Left colon (tissue), 2 donors: ENCODE measurements at regions not wholly inside any gene's neighbourhood (a gene's known extent, or its start where the extent isn't known, plus 50 kb on each side); places are given as distances from the start of the nearest gene placed in this dataset.
"Not testable (repeated sequence)": the region's sequence is repeated elsewhere in the genome, so short reads cannot be mapped to it uniquely, and the experiment has no call there.

Experiments used
- ATAC-seq: fragments of 200-7000 bp; cut with Tn5 transposase; one replicate; pipeline ENCODE4 v1.9.1; 2020; ENCODE audit warnings: mild to moderate bottlenecking, moderate library complexity
- DNase-seq, 2 donors: peaks; one replicate each; pipeline ENCODE4 v3.0.0-alpha.2; 2020
- intact Hi-C, 2 donors: fragments of 100-400 bp; cut with DNase I in 1 of 2; cut with micrococcal nuclease in 1 of 2; formaldehyde crosslinking; loops; one replicate each; pipeline versions ENCODE4 v1.11.2 to v1.14.0; 2022; cut with DNase I, micrococcal nuclease
- donor health status: DM: no; HTN: no; CAD: no.
- donor health status: DM: yes; HTN: yes; CAD: no.

GRCh38 chr3:144708437-144708836 is 736.8 kb downstream of the DIPK2A start:
- no peak for DNase-seq
- no peak for ATAC-seq
- intact Hi-C loops = no loop called here

GRCh38 chr3:144737281-144737680 is 765.7 kb downstream of the DIPK2A start:
- ATAC-seq (no peak), DNase-seq (no peak)
- intact Hi-C loops = no loop called here

GRCh38 chr3:144743225-144743668 is 771.6 kb downstream of the DIPK2A start:
- no peak for ATAC-seq
- intact Hi-C loops = no loop called here
- DNase-seq = no peak

GRCh38 chr3:144744473-144744872 is 772.9 kb downstream of the DIPK2A start:
- ATAC-seq = no peak
- intact Hi-C loops = no loop called here
- DNase-seq = no peak

- intact Hi-C loops = no loop called here
- ATAC-seq = no peak
- DNase-seq = no peak
Measured at GRCh38 chr3:144746631-144747030, 775.0 kb downstream of the DIPK2A start.

GRCh38 chr3:144749536-144750253 is 778.1 kb downstream of the DIPK2A start:
- intact Hi-C loops, ATAC-seq, DNase-seq: not testable (repeated sequence)

GRCh38 chr3:144754076-144754783 is 782.6 kb downstream of the DIPK2A start:
- intact Hi-C loops = no loop called here
- DNase-seq (no peak), ATAC-seq (no peak)

- intact Hi-C loops = no loop called here
- ATAC-seq (no peak), DNase-seq (no peak)
Measured at GRCh38 chr3:144756704-144757440, 785.2 kb downstream of the DIPK2A start.

GRCh38 chr3:144760831-144761230 is 789.2 kb downstream of the DIPK2A start:
- ATAC-seq = no peak
- DNase-seq = no peak
- intact Hi-C loops = no loop called here

GRCh38 chr3:144762091-144762490 is 790.5 kb downstream of the DIPK2A start:
- intact Hi-C loops = no loop called here
- DNase-seq (no peak), ATAC-seq (no peak)

- no peak for ATAC-seq
- intact Hi-C loops = no loop called here
- no peak for DNase-seq
Measured at GRCh38 chr3:144763878-144764454, 792.3 kb downstream of the DIPK2A start.

- intact Hi-C loops = no loop called here
- ATAC-seq (no peak), DNase-seq (no peak)
Measured at GRCh38 chr3:144770281-144770680, 798.7 kb downstream of the DIPK2A start.

GRCh38 chr3:144770915-144771351 is 799.3 kb downstream of the DIPK2A start:
- no peak for ATAC-seq
- intact Hi-C loops = no loop called here

GRCh38 chr3:144771381-144771870 is 799.8 kb downstream of the DIPK2A start:
- no peak for DNase-seq
- no peak for ATAC-seq
- intact Hi-C loops = no loop called here

More at GRCh38 chr3:144770915-144771351, 799.3 kb downstream of the DIPK2A start:
- no peak for DNase-seq

- no peak for ATAC-seq
- intact Hi-C loops = no loop called here
- DNase-seq = no peak
Measured at GRCh38 chr3:144772372-144772771, 800.7 kb downstream of the DIPK2A start.

- DNase-seq (no peak), ATAC-seq (no peak)
- intact Hi-C loops = no loop called here
Measured at GRCh38 chr3:144773350-144773749, 801.7 kb downstream of the DIPK2A start.

- DNase-seq = no peak
- intact Hi-C loops = no loop called here
Measured at GRCh38 chr3:144774897-144775296, 803.3 kb downstream of the DIPK2A start.

GRCh38 chr3:144775551-144775950 is 803.9 kb downstream of the DIPK2A start:
- no peak for DNase-seq
- intact Hi-C loops = no loop called here
- ATAC-seq = no peak

More at GRCh38 chr3:144774897-144775296, 803.3 kb downstream of the DIPK2A start:
- no peak for ATAC-seq

GRCh38 chr3:144777906-144778305 is 806.3 kb downstream of the DIPK2A start:
- ATAC-seq = no peak
- intact Hi-C loops = no loop called here
- DNase-seq = no peak
